ENCODE measurements at regions not wholly inside any gene's neighbourhood (a gene's known extent, or its start where the extent isn't known, plus 50 kb on each side); places are given as distances from the start of the nearest gene placed in this dataset.

GRCh38 chr22:46047226-46047625 is 70.3 kb upstream of the WNT7B start:
- dilution Hi-C loops (cut with HindIII; ENCODE audit: low sequenced_read_pairs, unreplicated experiment) (no loop called here), intact Hi-C loops (cut with micrococcal nuclease) (no loop called here), in situ Hi-C loops (cut with MboI; ENCODE audit: low sequenced_read_pairs) (no loop called here)
- Histone ChIP-seq H4K91ac (ENCODE audit: insufficient read depth, low read depth, low read length) (no peak overlapping the region), H3K23ac (ENCODE audit: low read depth, low read length) (no peak overlapping the region), H3K4ac (ENCODE audit: low read depth, low read length) (no peak overlapping the region), H4K20me1 (ENCODE audit: insufficient read depth, low read length) (no peaks in the 10 kb centered on the region), H4K5ac (ENCODE audit: low read depth, low read length) (no peak overlapping the region), H2AK5ac (ENCODE audit: low read depth, low read length) (no peak overlapping the region), H3K27ac (ENCODE audit: insufficient read depth, low read length) (no peak overlapping the region), H3K79me1 (ENCODE audit: low read depth in 1 of 2, low read length in 2 of 2) (peaks cover 31 to 63% of the 10 kb centered on the region in 2 experiments), H2BK15ac (ENCODE audit: low read depth, low read length) (no peak overlapping the region), H3K27me3 (ENCODE audit: control insufficient read depth, insufficient read depth, low read length) (no peaks in the 10 kb centered on the region), H2BK20ac (ENCODE audit: low read depth, low read length) (no peak overlapping the region), H3K56ac (ENCODE audit: extremely low read depth, insufficient read depth, low read length) (no peak overlapping the region), H3K4me2 (ENCODE audit: low read depth, low read length) (no peak overlapping the region), H3K9me1 (ENCODE audit: insufficient read depth, low read length) (peaks cover 6% of the 10 kb centered on the region; the same call in 1 of the 2 replicates), H3K4me1 (ENCODE audit: control insufficient read depth, insufficient read depth, low read length) (peaks cover 22% of the 10 kb centered on the region), H3K9me3 (ENCODE audit: control insufficient read depth, insufficient read depth, low read length) (no peaks in the 10 kb centered on the region), H2AFZ (replicated peaks; ENCODE audit: low read length, poor library complexity) (no peak overlapping the region), H3K36me3 (ENCODE audit: control insufficient read depth, insufficient read depth, low read length) (peaks cover 6% of the 10 kb centered on the region; the same call in 1 of the 2 replicates), H2AK9ac (replicated peaks; ENCODE audit: low read depth, low read length, poor library complexity) (no peak overlapping the region), H3K4me3 (ENCODE audit: insufficient read depth, low read depth, low read length) (no peak overlapping the region), H3K9ac (ENCODE audit: low read depth, low read length) (no peak overlapping the region), H2BK5ac (ENCODE audit: low read depth, low read length, poor library complexity, severe bottlenecking) (no peak overlapping the region), H4K8ac (ENCODE audit: low read depth in 2 of 2, low read length in 2 of 2) (no peak overlapping the region), H2BK120ac (ENCODE audit: low read depth, low read length) (no peak overlapping the region), H3K14ac (replicated peaks; ENCODE audit: low read depth, low read length) (no peak overlapping the region), H3K18ac (ENCODE audit: low read depth, low read length) (no peak overlapping the region)
- POLR2A ChIA-PET (ENCODE audit: unreplicated experiment): no interaction called here
- no TSS peak for BruUV-seq (replicated peaks)
- TF ChIP-seq CEBPB (IDR thresholded peaks at IDR 0.05; ENCODE audit: low read depth, low read length) (no peak), FOS (IDR thresholded peaks at IDR 0.05; ENCODE audit: low read depth, low read length) (no peak), ELK1 (IDR thresholded peaks at IDR 0.05; ENCODE audit: borderline replicate concordance, low read depth, low read length) (no peak), RCOR1 (IDR thresholded peaks at IDR 0.05; ENCODE audit: insufficient replicate concordance, low read length) (no peak), BHLHE40 (IDR thresholded peaks at IDR 0.05; ENCODE audit: low read depth, low read length) (no peak), SMC3 (IDR thresholded peaks at IDR 0.05; ENCODE audit: low read depth, low read length) (no peak), USF2 (IDR thresholded peaks at IDR 0.05; ENCODE audit: low read depth, low read length) (no peak), POLR2A (IDR thresholded peaks at IDR 0.05; ENCODE audit: low read depth, low read length) (no peak)
- no peak for ATAC-seq (ENCODE audit: low read depth)
- 83% methylated on average over 10 of the region's 13 CpGs; no CpG with 5 or more reads in 1 of the 2 experiments for WGBS, 2 experiments (ENCODE audit: extremely low coverage in 2 of 2, insufficient read length in 1 of 2)
- DNase-seq: no peak
- CTCF ChIA-PET: no interaction called here

All from IMR-90 (cell line).